GM12878 (cell line): ENCODE measurements at regions not wholly inside any gene's neighbourhood (a gene's known extent, or its start where the extent isn't known, plus 50 kb on each side); places are given as distances from the start of the nearest gene placed in this dataset.
"Not testable (repeated sequence)": the region's sequence is repeated elsewhere in the genome, so short reads cannot be mapped to it uniquely, and the experiment has no call there.

Source experiments
- ATAC-seq: fragments of 200-7000 bp; cut with Tn5 transposase; 3 replicates; pipeline ENCODE4 v1.9.1; 2020; ENCODE audit warnings: mild to moderate bottlenecking, moderate library complexity
- BruUV-seq: library from RNA; stranded (reverse); fragments of 400-500 nt; replicated peaks from 2 replicates; lab custom pipeline; 2021; lab: Mats Ljungman, UMichigan
- CTCF ChIA-PET: fragments of 300-600 bp; sonication (Branson Sonifier 250); formaldehyde crosslinking; extraction: SDS; loops from one replicate; lab custom pipeline; 2021; ENCODE audit warnings: inconsistent platforms; lab: Yijun Ruan, JAX
- POLR2A ChIA-PET: fragments of 350-600 bp; formaldehyde crosslinking; extraction: SDS; loops from one replicate; lab custom pipeline; 2021; ENCODE audit warnings: inconsistent platforms; lab: Charles Lee
- RAD21 ChIA-PET: fragments of 300-600 bp; sonication (Branson Sonifier 250); formaldehyde crosslinking; loops from one replicate; lab custom pipeline; 2023; ENCODE audit warnings: antibody characterized with exemption; ENCODE audit not compliant: unreplicated experiment; lab: Charles Lee
- SMC1A ChIA-PET: fragments of 300-600 bp; sonication (Branson Sonifier 250); formaldehyde crosslinking; loops from one replicate; lab custom pipeline; 2023; ENCODE audit not compliant: unreplicated experiment, uncharacterized antibody; lab: Charles Lee
- DNase-seq: peaks from one replicate; pipeline ENCODE4 v3.0.0-alpha.2; 2011; ENCODE audit warnings: low read depth, low spot score
- FAIRE-seq: peaks from 3 replicates; lab custom pipeline; 2011; peaks lifted over from hg19 to GRCh38; lab: Jason Lieb, UNC
- H2AFZ ChIP-seq: 2 replicates; pipeline ENCODE4 v1.6.0; 2011; ENCODE audit warnings: low read depth, low read length, control low read depth; ENCODE audit not compliant: control insufficient read depth
- H3K27ac ChIP-seq: 2 replicates; pipeline ENCODE4 v1.5.1; 2011; ENCODE audit warnings: control low read depth; ENCODE audit not compliant: control insufficient read depth, insufficient read depth
- H3K27me3 ChIP-seq, 2 experiments: replicated peaks in 1 of 2; 2 replicates each; pipeline versions ENCODE4 v1.6.0 to v1.6.1; 2011; ENCODE audit warnings: low read length in 1 of 2; ENCODE audit not compliant: control insufficient read depth in 2 of 2, insufficient read depth in 2 of 2
- H3K36me3 ChIP-seq, 2 experiments: 2 replicates each; pipeline ENCODE4 v1.5.1; 2011; ENCODE audit warnings: low read length in 1 of 2; ENCODE audit not compliant: control insufficient read depth in 2 of 2, insufficient read depth in 2 of 2
- H3K4me1 ChIP-seq: 2 replicates; pipeline ENCODE4 v1.6.1; 2011; ENCODE audit warnings: mild to moderate bottlenecking, low read length, moderate library complexity, mixed read lengths; ENCODE audit not compliant: control insufficient read depth, insufficient read depth
- H3K4me2 ChIP-seq: 2 replicates; pipeline ENCODE4 v1.6.0; 2011; ENCODE audit warnings: control low read depth; ENCODE audit not compliant: control insufficient read depth, insufficient read depth
- H3K4me3 ChIP-seq: fragments of 200-600 bp; sonication (generic); 2 replicates; pipeline ENCODE4 v1.5.1; 2016
- H3K79me2 ChIP-seq: 2 replicates; pipeline ENCODE4 v1.6.0; 2011; ENCODE audit warnings: low read length; ENCODE audit not compliant: control insufficient read depth, insufficient read depth
- H3K9ac ChIP-seq: 2 replicates; pipeline ENCODE4 v1.8.0; 2011; ENCODE audit warnings: low read length, control low read depth, mixed read lengths; ENCODE audit not compliant: control insufficient read depth, insufficient read depth
- H3K9me3 ChIP-seq: replicated peaks from 3 replicates; pipeline ENCODE4 v1.5.1; 2011; ENCODE audit warnings: mild to moderate bottlenecking, low read length; ENCODE audit not compliant: control insufficient read depth, insufficient read depth
- H4K20me1 ChIP-seq: 2 replicates; pipeline ENCODE4 v1.6.0; 2011; ENCODE audit not compliant: control insufficient read depth, insufficient read depth
- RAD21 ChIP-seq: IDR thresholded peaks from 2 replicates; pipeline ENCODE4 v1.6.1; 2011; ENCODE audit warnings: mild to moderate bottlenecking, low read depth, low read length, moderate library complexity; ENCODE audit not compliant: insufficient read depth
- RUNX3 ChIP-seq: IDR thresholded peaks from 2 replicates; pipeline ENCODE4 v1.6.1; 2012; ENCODE audit warnings: low read length, inconsistent platforms
- WGBS: methylation state at CpG from one replicate; pipeline ENCODE4 v1.1.6; 2016; ENCODE audit warnings: low lambda C conversion rate; ENCODE audit not compliant: insufficient replicate concordance, insufficient coverage; ENCODE audit errors: missing lambda C conversion rate; 5-methylcytosine and 5-hydroxymethylcytosine counted together
- in situ Hi-C: fragments of 300-500 bp; cut with MboI; formaldehyde crosslinking; loops from 9 replicates; pipeline ENCODE4 v1.14.3; 2018; ENCODE audit warnings: mixed read lengths
- intact Hi-C: fragments of 100-400 bp; cut with micrococcal nuclease; formaldehyde crosslinking; loops from one replicate; pipeline ENCODE4 v1.14.2; 2022; ENCODE audit not compliant: unreplicated experiment
- TF ChIP-seq, protein P1 (sequence below): IDR thresholded peaks from 2 replicates; pipeline ENCODE4 v1.6.1; 2011; ENCODE audit warnings: borderline replicate concordance, low read depth, mild to moderate bottlenecking, moderate library complexity, low read length; ENCODE audit not compliant: insufficient read depth, poor library complexity, severe bottlenecking
- TF ChIP-seq, protein P2 (sequence below), 3 experiments: IDR thresholded peaks in 2 of 3; conservative IDR thresholded peaks in 1 of 3; 2 replicates each; pipeline ENCODE4 v1.5.1; 2011; ENCODE audit warnings: low read depth in 3 of 3, low read length in 3 of 3, mild to moderate bottlenecking in 3 of 3, control low read depth in 2 of 3, moderate library complexity in 2 of 3, inconsistent platforms in 1 of 3, mixed read lengths in 1 of 3; ENCODE audit not compliant: control insufficient read depth in 2 of 3, insufficient read depth in 1 of 3; ENCODE audit errors: extremely low read depth in 1 of 3

DNA sequence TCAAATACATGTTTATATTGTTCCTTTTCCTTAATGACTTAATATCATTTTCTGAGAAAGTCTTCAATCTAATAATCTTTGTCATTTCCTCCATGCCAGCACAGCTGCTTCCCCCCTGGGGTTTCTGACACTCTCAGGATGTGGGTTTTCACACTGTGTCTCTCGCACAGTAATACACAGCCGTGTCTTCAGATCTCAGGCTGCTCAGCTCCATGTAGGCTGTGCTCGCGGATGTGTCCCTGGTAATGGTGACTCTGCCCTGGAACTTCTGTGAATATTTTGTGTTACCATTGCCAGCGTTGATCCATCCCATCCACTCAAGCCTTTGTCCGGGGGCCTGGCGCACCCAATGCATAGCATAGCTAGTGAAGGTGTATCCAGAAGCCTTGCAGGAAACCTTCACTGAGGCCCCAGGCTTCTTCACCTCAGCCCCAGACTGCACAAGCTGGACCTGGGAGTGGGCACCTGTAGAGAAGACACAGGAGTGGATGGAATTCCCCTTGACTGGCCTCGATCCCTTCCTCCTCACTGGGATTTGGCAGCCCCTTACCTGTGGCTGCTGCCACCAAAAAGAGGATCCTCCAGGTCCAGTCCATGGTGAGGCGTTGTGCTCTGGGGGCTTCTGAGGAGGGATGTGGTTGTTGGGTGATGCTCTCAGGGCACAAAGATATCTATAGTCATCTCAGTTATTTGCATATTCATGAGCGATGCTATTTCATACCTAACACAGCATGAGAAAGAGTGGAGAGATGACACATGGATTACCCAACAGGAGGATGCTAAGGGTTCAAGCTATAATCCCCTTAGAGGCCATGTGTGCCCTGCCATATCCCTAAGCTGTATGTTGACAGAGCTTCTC, 478.8 kb downstream of the TMEM121 start:
- POLR2A ChIA-PET, H2AFZ ChIP-seq, H3K4me2 ChIP-seq, H3K4me3 ChIP-seq, H3K4me1 ChIP-seq, ATAC-seq, H3K27me3 ChIP-seq, intact Hi-C loops, H3K27ac ChIP-seq, CTCF ChIA-PET, DNase-seq, H3K36me3 ChIP-seq, H3K9ac ChIP-seq, H3K79me2 ChIP-seq, FAIRE-seq, BruUV-seq, H3K9me3 ChIP-seq, SMC1A ChIA-PET, RAD21 ChIA-PET, H4K20me1 ChIP-seq: not testable (repeated sequence)
- peak; percentile 47; the same call in 1 of the 2 replicates for TF ChIP-seq RUNX3
- TF ChIP-seq, protein P1, sequence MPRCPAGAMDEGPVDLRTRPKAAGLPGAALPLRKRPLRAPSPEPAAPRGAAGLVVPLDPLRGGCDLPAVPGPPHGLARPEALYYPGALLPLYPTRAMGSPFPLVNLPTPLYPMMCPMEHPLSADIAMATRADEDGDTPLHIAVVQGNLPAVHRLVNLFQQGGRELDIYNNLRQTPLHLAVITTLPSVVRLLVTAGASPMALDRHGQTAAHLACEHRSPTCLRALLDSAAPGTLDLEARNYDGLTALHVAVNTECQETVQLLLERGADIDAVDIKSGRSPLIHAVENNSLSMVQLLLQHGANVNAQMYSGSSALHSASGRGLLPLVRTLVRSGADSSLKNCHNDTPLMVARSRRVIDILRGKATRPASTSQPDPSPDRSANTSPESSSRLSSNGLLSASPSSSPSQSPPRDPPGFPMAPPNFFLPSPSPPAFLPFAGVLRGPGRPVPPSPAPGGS, result peak; percentile 18
- WGBS, result 0% methylated on average over 1 of the region's 10 CpGs
- in situ Hi-C loops, result loop anchor here (10.0 to 25.0 kb wide), 2 partner anchors 343 to 470 kb away; no protein-coding TSS in a partner anchor

DNA sequence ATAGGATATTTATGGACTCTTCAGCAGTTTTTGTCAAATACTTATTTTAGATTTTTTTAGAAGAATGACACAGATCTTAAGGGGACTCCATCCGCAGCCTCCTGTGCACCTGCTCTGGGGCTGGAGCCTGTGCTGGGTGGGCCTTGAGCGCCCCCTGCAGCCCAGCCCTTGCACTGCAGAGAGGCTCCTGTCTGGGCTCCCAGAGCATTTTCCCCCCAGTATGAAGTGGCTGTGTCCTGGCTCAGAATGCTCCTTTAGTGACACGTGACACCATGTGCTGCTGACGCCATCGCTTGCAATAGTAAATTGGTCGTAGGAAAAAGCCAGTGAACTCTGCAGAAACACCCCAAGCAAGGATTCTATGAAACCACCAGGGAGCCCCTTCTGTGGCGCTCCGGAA, 479.7 kb downstream of the TMEM121 start:
- CTCF ChIA-PET, POLR2A ChIA-PET, H3K79me2 ChIP-seq: not testable (repeated sequence)
- peak; percentile 36; the same call in 1 of the 2 replicates for TF ChIP-seq RAD21
- TF ChIP-seq, protein P2, sequence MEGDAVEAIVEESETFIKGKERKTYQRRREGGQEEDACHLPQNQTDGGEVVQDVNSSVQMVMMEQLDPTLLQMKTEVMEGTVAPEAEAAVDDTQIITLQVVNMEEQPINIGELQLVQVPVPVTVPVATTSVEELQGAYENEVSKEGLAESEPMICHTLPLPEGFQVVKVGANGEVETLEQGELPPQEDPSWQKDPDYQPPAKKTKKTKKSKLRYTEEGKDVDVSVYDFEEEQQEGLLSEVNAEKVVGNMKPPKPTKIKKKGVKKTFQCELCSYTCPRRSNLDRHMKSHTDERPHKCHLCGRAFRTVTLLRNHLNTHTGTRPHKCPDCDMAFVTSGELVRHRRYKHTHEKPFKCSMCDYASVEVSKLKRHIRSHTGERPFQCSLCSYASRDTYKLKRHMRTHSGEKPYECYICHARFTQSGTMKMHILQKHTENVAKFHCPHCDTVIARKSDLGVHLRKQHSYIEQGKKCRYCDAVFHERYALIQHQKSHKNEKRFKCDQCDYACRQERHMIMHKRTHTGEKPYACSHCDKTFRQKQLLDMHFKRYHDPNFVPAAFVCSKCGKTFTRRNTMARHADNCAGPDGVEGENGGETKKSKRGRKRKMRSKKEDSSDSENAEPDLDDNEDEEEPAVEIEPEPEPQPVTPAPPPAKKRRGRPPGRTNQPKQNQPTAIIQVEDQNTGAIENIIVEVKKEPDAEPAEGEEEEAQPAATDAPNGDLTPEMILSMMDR (IDR thresholded peaks at IDR 0.05 in 2 of 3, conservative IDR thresholded peaks at IDR 0.05 in 1 of 3; ENCODE audit: control insufficient read depth in 2 of 3, extremely low read depth in 1 of 3, insufficient read depth in 1 of 3, low read depth in 3 of 3, low read length in 3 of 3), result peak in 1 of 3 experiments; percentile 41; a peak in 2 of 6 replicates
- TF ChIP-seq, all 136 proteins: peak for 2; not testable (repeated sequence) for 134
- ATAC-seq, H3K27me3 ChIP-seq, H3K27ac ChIP-seq, H3K9me3 ChIP-seq, H3K4me2 ChIP-seq, intact Hi-C loops, H3K4me1 ChIP-seq, H3K4me3 ChIP-seq, H3K9ac ChIP-seq, BruUV-seq, RAD21 ChIA-PET, H2AFZ ChIP-seq, H3K36me3 ChIP-seq, SMC1A ChIA-PET, FAIRE-seq, DNase-seq, H4K20me1 ChIP-seq: not testable (repeated sequence)
- 0% methylated on average over 3 of the region's 8 CpGs for WGBS
- in situ Hi-C loops, result loop anchor here (10.0 to 25.0 kb wide), 2 partner anchors 344 to 471 kb away; no protein-coding TSS in a partner anchor

DNA sequence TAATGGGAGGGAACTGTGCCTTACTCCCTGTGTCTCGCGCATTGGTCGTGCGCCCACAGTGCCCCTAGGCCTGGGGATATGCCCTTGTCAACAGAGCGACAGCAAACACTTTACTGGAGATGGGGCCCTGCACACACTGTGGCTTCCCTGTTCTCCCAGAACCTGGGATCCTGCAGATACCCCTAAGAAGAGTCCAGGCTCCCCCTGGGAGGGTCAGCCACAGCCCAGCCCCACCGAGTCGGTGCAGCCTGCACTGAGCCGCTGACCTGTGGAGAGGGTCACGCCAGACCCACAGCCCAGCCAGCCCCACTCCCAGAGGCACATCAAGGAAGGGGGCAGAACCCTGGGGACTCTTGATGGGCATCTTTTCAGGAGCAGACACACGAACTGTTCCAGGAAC, 480.3 kb downstream of the TMEM121 start:
- BruUV-seq, RAD21 ChIA-PET, H3K9ac ChIP-seq, H3K27ac ChIP-seq, H3K4me2 ChIP-seq, DNase-seq, FAIRE-seq, intact Hi-C loops, H2AFZ ChIP-seq, H3K79me2 ChIP-seq, ATAC-seq, H4K20me1 ChIP-seq, POLR2A ChIA-PET, H3K36me3 ChIP-seq, SMC1A ChIA-PET, H3K4me1 ChIP-seq, H3K4me3 ChIP-seq, CTCF ChIA-PET, H3K9me3 ChIP-seq, H3K27me3 ChIP-seq: not testable (repeated sequence)
- in situ Hi-C loops, result loop anchor here (10.0 to 25.0 kb wide), 2 partner anchors 344 to 472 kb away; no protein-coding TSS in a partner anchor
- 87% methylated on average over 9 of the region's 10 CpGs for WGBS
